Thyroid gland (tissue), 4 donors: ENCODE measurements at regions not wholly inside any gene's neighbourhood (a gene's known extent, or its start where the extent isn't known, plus 50 kb on each side); places are given as distances from the start of the nearest gene placed in this dataset.

Experiments used
- CTCF ChIP-seq, 6 experiments: fragments of 200-600 bp in 3 of 6; fragments of 450-650 bp in 3 of 6; sonication (generic) in 3 of 6; IDR thresholded peaks; one replicate each; pipeline ENCODE4 v1.5.1; 2016 to 2019; ENCODE audit warnings: antibody characterized with exemption in 6 of 6, mild to moderate bottlenecking in 2 of 6, inconsistent platforms in 1 of 6, moderate library complexity in 1 of 6
- POLR2A ChIP-seq, 2 donors: fragments of 450-650 bp; IDR thresholded peaks; one replicate each; pipeline ENCODE4 v1.6.1; 2017; ENCODE audit warnings: antibody characterized with exemption in 2 of 2, mild to moderate bottlenecking in 2 of 2, moderate library complexity in 1 of 2

- TF ChIP-seq POLR2A (IDR thresholded peaks at IDR 0.05) (no peak), CTCF (IDR thresholded peaks at IDR 0.05) (no peak)
Observed at GRCh38 chr4:11599064-11599463, 170.4 kb upstream of the HS3ST1 start.
